ENCODE measurements at regions not wholly inside any gene's neighbourhood (a gene's known extent, or its start where the extent isn't known, plus 50 kb on each side); places are given as distances from the start of the nearest gene placed in this dataset.

GRCh38 chr6:168895102-168895812 lies 358.4 kb downstream of the THBS2 start:
- DNase-seq, result peak; percentile 70

GRCh38 chr6:168892031-168892430 lies 361.6 kb downstream of the THBS2 start:
- no peak for DNase-seq

- DNase-seq, result no peak
Measured at GRCh38 chr6:168890981-168891365, 362.7 kb downstream of the THBS2 start.

- DNase-seq, result no peak
Measured at GRCh38 chr6:168890306-168890980, 363.2 kb downstream of the THBS2 start.

GRCh38 chr6:168888786-168889345 lies 364.8 kb downstream of the THBS2 start:
- no peak for DNase-seq

GRCh38 chr6:168888102-168888501 lies 365.5 kb downstream of the THBS2 start:
- DNase-seq, result no peak

- DNase-seq, result no peak
Measured at GRCh38 chr6:168887621-168888020, 366.0 kb downstream of the THBS2 start.

GRCh38 chr6:168886964-168887363 lies 366.7 kb downstream of the THBS2 start:
- DNase-seq, result no peak

GRCh38 chr6:168885751-168886742 lies 367.6 kb downstream of the THBS2 start:
- no peak for DNase-seq

GRCh38 chr6:168885196-168885595 lies 368.4 kb downstream of the THBS2 start:
- no peak for DNase-seq

GRCh38 chr6:168884646-168885086 lies 369.0 kb downstream of the THBS2 start:
- DNase-seq, result peak; percentile 45

- peak; percentile 28 for DNase-seq
Measured at GRCh38 chr6:168884050-168884645, 369.5 kb downstream of the THBS2 start.

GRCh38 chr6:168883410-168884049 lies 370.1 kb downstream of the THBS2 start:
- DNase-seq, result no peak

GRCh38 chr6:168880271-168880670 lies 373.4 kb downstream of the THBS2 start:
- no peak for DNase-seq

GRCh38 chr6:168877821-168878282 lies 375.8 kb downstream of the THBS2 start:
- DNase-seq, result no peak

- DNase-seq, result no peak
Measured at GRCh38 chr6:168876956-168877355, 376.7 kb downstream of the THBS2 start.

GRCh38 chr6:168875811-168876576 lies 377.7 kb downstream of the THBS2 start:
- no peak for DNase-seq

GRCh38 chr6:168874637-168875036 lies 379.0 kb downstream of the THBS2 start:
- no peak for DNase-seq

- no peak for DNase-seq
Measured at GRCh38 chr6:168873278-168874190, 380.1 kb downstream of the THBS2 start.
